IMR-90 (cell line): ENCODE measurements at regions not wholly inside any gene's neighbourhood (a gene's known extent, or its start where the extent isn't known, plus 50 kb on each side); places are given as distances from the start of the nearest gene placed in this dataset.

Experiments
- ATAC-seq: fragments of 200-7000 bp; cut with Tn5 transposase; 2 replicates; pipeline ENCODE4 v1.9.1; 2020; ENCODE audit warnings: low read depth, mild to moderate bottlenecking, moderate library complexity
- BruUV-seq: library from RNA; stranded (reverse); fragments of 400-500 nt; replicated peaks from 2 replicates; lab custom pipeline; 2021; lab: Mats Ljungman, UMichigan
- CTCF ChIA-PET: fragments of 300-600 bp; formaldehyde crosslinking; extraction: SDS; loops from one replicate; lab custom pipeline; 2021; ENCODE audit warnings: antibody characterized with exemption; lab: Yijun Ruan, JAX
- POLR2A ChIA-PET: fragments of 300-600 bp; sonication (Branson Sonifier 250); formaldehyde crosslinking; loops from one replicate; lab custom pipeline; 2022; ENCODE audit warnings: antibody characterized with exemption; ENCODE audit not compliant: unreplicated experiment; lab: Charles Lee
- DNase-seq: peaks from one replicate; pipeline ENCODE4 v3.0.0; 2013
- H2AFZ ChIP-seq: replicated peaks from 2 replicates; pipeline ENCODE3; 2013; ENCODE audit warnings: low read length, mild to moderate bottlenecking; ENCODE audit not compliant: poor library complexity
- H2AK5ac ChIP-seq: 2 replicates; pipeline ENCODE4 v1.6.1; 2013; ENCODE audit warnings: low read depth, low read length, inconsistent platforms
- H2AK9ac ChIP-seq: replicated peaks from 2 replicates; pipeline ENCODE3; 2013; ENCODE audit warnings: mild to moderate bottlenecking, low read depth, low read length, moderate library complexity; ENCODE audit not compliant: poor library complexity
- H2BK120ac ChIP-seq: 2 replicates; pipeline ENCODE4 v1.6.1; 2013; ENCODE audit warnings: low read depth, low read length, inconsistent platforms
- H2BK15ac ChIP-seq: 3 replicates; pipeline ENCODE4 v1.6.1; 2013; ENCODE audit warnings: low read depth, low read length, inconsistent platforms
- H2BK20ac ChIP-seq: 2 replicates; pipeline ENCODE4 v1.6.1; 2013; ENCODE audit warnings: low read depth, mild to moderate bottlenecking, inconsistent platforms, low read length, moderate library complexity
- H2BK5ac ChIP-seq: 2 replicates; pipeline ENCODE4 v1.6.1; 2013; ENCODE audit warnings: mild to moderate bottlenecking, low read depth, low read length, inconsistent platforms; ENCODE audit not compliant: poor library complexity, severe bottlenecking
- H3K14ac ChIP-seq: replicated peaks from 2 replicates; pipeline ENCODE4 v1.6.1; 2013; ENCODE audit warnings: low read depth, low read length, inconsistent platforms
- H3K18ac ChIP-seq: 2 replicates; pipeline ENCODE4 v1.6.1; 2013; ENCODE audit warnings: low read depth, low read length, control low read depth
- H3K23ac ChIP-seq: 2 replicates; pipeline ENCODE4 v1.6.1; 2013; ENCODE audit warnings: low read depth, low read length, inconsistent platforms
- H3K27ac ChIP-seq: 2 replicates; pipeline ENCODE4 v1.5.1; 2013; ENCODE audit warnings: mild to moderate bottlenecking, control low read depth, low read length; ENCODE audit not compliant: insufficient read depth
- H3K27me3 ChIP-seq: 2 replicates; pipeline ENCODE4 v1.6.1; 2013; ENCODE audit warnings: low read length; ENCODE audit not compliant: control insufficient read depth, insufficient read depth
- H3K36me3 ChIP-seq: 2 replicates; pipeline ENCODE4 v1.6.1; 2013; ENCODE audit warnings: low read length, mixed read lengths; ENCODE audit not compliant: control insufficient read depth, insufficient read depth
- H3K4ac ChIP-seq: 2 replicates; pipeline ENCODE4 v1.6.1; 2013; ENCODE audit warnings: low read depth, low read length, inconsistent platforms
- H3K4me1 ChIP-seq: 2 replicates; pipeline ENCODE4 v1.6.1; 2013; ENCODE audit warnings: low read length, mixed read lengths; ENCODE audit not compliant: control insufficient read depth, insufficient read depth
- H3K4me2 ChIP-seq: 2 replicates; pipeline ENCODE4 v1.6.1; 2013; ENCODE audit warnings: low read depth, mild to moderate bottlenecking, control low read depth, low read length, moderate library complexity
- H3K4me3 ChIP-seq: 2 replicates; pipeline ENCODE4 v1.5.1; 2013; ENCODE audit warnings: low read depth, mild to moderate bottlenecking, control low read depth, low read length, moderate library complexity; ENCODE audit not compliant: insufficient read depth
- H3K56ac ChIP-seq: 2 replicates; pipeline ENCODE4 v1.6.1; 2013; ENCODE audit warnings: low read length, inconsistent platforms; ENCODE audit not compliant: insufficient read depth; ENCODE audit errors: extremely low read depth
- H3K79me1 ChIP-seq, 2 experiments: 2 replicates each; pipeline ENCODE4 v1.6.1; 2013; ENCODE audit warnings: low read length in 2 of 2, inconsistent platforms in 1 of 2, low read depth in 1 of 2
- H3K9ac ChIP-seq: 2 replicates; pipeline ENCODE4 v1.6.1; 2013; ENCODE audit warnings: low read depth, low read length, control low read depth
- H3K9me1 ChIP-seq: 2 replicates; pipeline ENCODE4 v1.6.1; 2013; ENCODE audit warnings: low read length, inconsistent platforms; ENCODE audit not compliant: insufficient read depth
- H3K9me3 ChIP-seq: 2 replicates; pipeline ENCODE4 v1.6.1; 2013; ENCODE audit warnings: low read length; ENCODE audit not compliant: control insufficient read depth, insufficient read depth
- H4K20me1 ChIP-seq: 2 replicates; pipeline ENCODE4 v1.6.1; 2013; ENCODE audit warnings: low read length, inconsistent platforms; ENCODE audit not compliant: insufficient read depth
- H4K5ac ChIP-seq: 2 replicates; pipeline ENCODE4 v1.6.1; 2013; ENCODE audit warnings: mild to moderate bottlenecking, low read depth, low read length, control low read depth
- H4K8ac ChIP-seq, 2 experiments: 2 replicates each; pipeline ENCODE4 v1.6.1; 2013; ENCODE audit warnings: low read depth in 2 of 2, low read length in 2 of 2, control low read depth in 1 of 2, inconsistent platforms in 1 of 2
- H4K91ac ChIP-seq: 2 replicates; pipeline ENCODE4 v1.6.1; 2013; ENCODE audit warnings: low read depth, low read length, inconsistent platforms; ENCODE audit not compliant: insufficient read depth
- CEBPB ChIP-seq: IDR thresholded peaks from 2 replicates; pipeline ENCODE4 v1.6.1; 2012; ENCODE audit warnings: low read depth, low read length, improper control_type of control experiment
- CHD1 ChIP-seq: IDR thresholded peaks from 2 replicates; pipeline ENCODE4 v1.6.1; 2012; ENCODE audit warnings: low read depth, low read length, improper control_type of control experiment
- CTCF ChIP-seq: conservative IDR thresholded peaks from 2 replicates; pipeline ENCODE4 v1.5.1; 2012; ENCODE audit warnings: mild to moderate bottlenecking, low read depth, low read length, improper control_type of control experiment
- ELK1 ChIP-seq: fragments of 150-350 bp; IDR thresholded peaks from 2 replicates; pipeline ENCODE4 v1.6.1; 2016; ENCODE audit warnings: low read depth, mild to moderate bottlenecking, low read length, moderate library complexity, borderline replicate concordance
- MAZ ChIP-seq: IDR thresholded peaks from 2 replicates; pipeline ENCODE4 v1.6.1; 2012; ENCODE audit warnings: low read depth, mild to moderate bottlenecking, low read length, improper control_type of control experiment, moderate library complexity, borderline replicate concordance
- POLR2A ChIP-seq: IDR thresholded peaks from 2 replicates; pipeline ENCODE4 v1.6.1; 2012; ENCODE audit warnings: mild to moderate bottlenecking, low read depth, low read length
- RAD21 ChIP-seq: IDR thresholded peaks from 2 replicates; pipeline ENCODE4 v1.6.1; 2012; ENCODE audit warnings: low read length, improper control_type of control experiment
- SMC3 ChIP-seq: fragments of 150-350 bp; IDR thresholded peaks from 2 replicates; pipeline ENCODE4 v1.6.1; 2016; ENCODE audit warnings: low read depth, mild to moderate bottlenecking, antibody characterized with exemption, low read length, moderate library complexity
- WGBS, 2 experiments: methylation state at CpG; one replicate each; pipeline versions ENCODE4 v1.1.5 to v1.1.7; 2013; ENCODE audit warnings: missing lambda C conversion rate in 2 of 2; ENCODE audit not compliant: insufficient read length in 1 of 2; ENCODE audit errors: extremely low coverage in 2 of 2; 5-methylcytosine and 5-hydroxymethylcytosine counted together
- dilution Hi-C: fragments of 300-500 bp; cut with HindIII; formaldehyde crosslinking; loops from one replicate; pipeline ENCODE4 v1.14.3; 2018; ENCODE audit warnings: low sequenced_read_pairs; ENCODE audit not compliant: unreplicated experiment
- in situ Hi-C: fragments of 300-500 bp; cut with MboI; formaldehyde crosslinking; loops from 3 replicates; pipeline ENCODE4 v1.14.3; 2019; ENCODE audit warnings: low sequenced_read_pairs, inconsistent platforms, mixed read lengths
- intact Hi-C: fragments of 100-400 bp; cut with micrococcal nuclease; formaldehyde crosslinking; loops from 2 replicates; pipeline ENCODE4 v1.10.0; 2022

GRCh38 chr13:44848920-44849676 is 140.2 kb downstream of the NUFIP1 start:
- POLR2A ChIA-PET: interaction anchor here (0.6 kb wide), 1 partner anchor 66 kb away, joined by 3 read pairs; no protein-coding TSS in a partner anchor
- intact Hi-C loops: no loop called here

More at GRCh38 chr13:44848920-44849676, 140.2 kb downstream of the NUFIP1 start:
- H3K4ac ChIP-seq: no peak overlapping the region
- no peak overlapping the region for H3K18ac ChIP-seq
- dilution Hi-C loops: no loop called here
- no TSS peak for BruUV-seq
- H3K27me3 ChIP-seq: no peaks in the 10 kb centered on the region
- no peaks in the 10 kb centered on the region for H3K9me1 ChIP-seq
- H3K79me1 ChIP-seq: no peaks in the 10 kb centered on the region
- H2BK20ac ChIP-seq: no peak overlapping the region
- DNase-seq (no peak), ATAC-seq (no peak)
- H4K8ac ChIP-seq: no peak overlapping the region
- H4K20me1 ChIP-seq: no peaks in the 10 kb centered on the region
- H2BK5ac ChIP-seq: no peak overlapping the region
- no peak overlapping the region for H3K23ac ChIP-seq
- no peak for TF ChIP-seq ELK1
- no peak for TF ChIP-seq CHD1
- no peak for TF ChIP-seq CTCF
- TF ChIP-seq RAD21: no peak
- TF ChIP-seq SMC3: no peak
- no peak for TF ChIP-seq MAZ
- no peak for TF ChIP-seq CEBPB
- TF ChIP-seq POLR2A: no peak
- no peak overlapping the region for H3K56ac ChIP-seq
- CTCF ChIA-PET: no interaction called here
- H2BK120ac ChIP-seq: no peak overlapping the region
- no peak overlapping the region for H2AK5ac ChIP-seq
- no peak overlapping the region for H2AFZ ChIP-seq
- no peak overlapping the region for H2AK9ac ChIP-seq
- no peak overlapping the region for H4K5ac ChIP-seq
- H3K9me3 ChIP-seq: no peaks in the 10 kb centered on the region
- H2BK15ac ChIP-seq: no peak overlapping the region
- no peak overlapping the region for H3K4me2 ChIP-seq
- H3K14ac ChIP-seq: no peak overlapping the region
- no peak overlapping the region for H3K9ac ChIP-seq
- no peak overlapping the region for H3K4me3 ChIP-seq
- H3K36me3 ChIP-seq: no peaks in the 10 kb centered on the region
- 82% methylated on average over 3 of the region's 11 CpGs; no CpG with 5 or more reads in 1 of the 2 experiments for WGBS, 2 experiments
- H3K4me1 ChIP-seq: no peaks in the 10 kb centered on the region
- H3K27ac ChIP-seq: no peak overlapping the region
- in situ Hi-C loops: no loop called here
- H4K91ac ChIP-seq: no peak overlapping the region
